Lower leg skin (tissue), 3 donors: ENCODE measurements at regions not wholly inside any gene's neighbourhood (a gene's known extent, or its start where the extent isn't known, plus 50 kb on each side); places are given as distances from the start of the nearest gene placed in this dataset.

Source experiments
- POLR2A ChIP-seq, 2 donors: fragments of 450-650 bp; IDR thresholded peaks; one replicate each; pipeline ENCODE4 v1.6.1; 2016 to 2017; ENCODE audit warnings: antibody characterized with exemption in 2 of 2, mild to moderate bottlenecking in 1 of 2, moderate library complexity in 1 of 2
- TF ChIP-seq, protein P1 (sequence below), 3 donors: fragments of 450-650 bp; IDR thresholded peaks; one replicate each; pipeline ENCODE4 v1.5.1; 2016; ENCODE audit warnings: antibody characterized with exemption in 3 of 3, mild to moderate bottlenecking in 3 of 3, moderate library complexity in 2 of 3

DNA sequence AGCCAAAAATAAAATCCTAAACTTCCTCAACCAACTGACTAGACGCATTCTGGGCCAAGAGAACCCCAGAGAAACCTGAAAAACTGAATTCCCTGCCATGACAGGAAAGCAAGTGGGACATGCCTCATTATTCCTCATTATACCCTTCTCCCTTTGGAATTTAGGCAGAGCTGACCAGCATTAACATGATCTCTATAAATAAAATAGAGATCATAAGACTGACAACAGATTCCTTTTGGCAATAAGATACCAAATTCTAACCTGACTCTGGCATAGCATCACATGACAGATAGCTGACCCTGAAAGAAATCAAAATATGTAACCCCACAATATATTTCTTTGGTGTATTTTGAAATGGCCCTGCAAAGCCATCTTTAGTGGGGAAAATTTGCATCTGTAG is 277.8 kb upstream of the SLC14A2 start:
- TF ChIP-seq, protein P1, sequence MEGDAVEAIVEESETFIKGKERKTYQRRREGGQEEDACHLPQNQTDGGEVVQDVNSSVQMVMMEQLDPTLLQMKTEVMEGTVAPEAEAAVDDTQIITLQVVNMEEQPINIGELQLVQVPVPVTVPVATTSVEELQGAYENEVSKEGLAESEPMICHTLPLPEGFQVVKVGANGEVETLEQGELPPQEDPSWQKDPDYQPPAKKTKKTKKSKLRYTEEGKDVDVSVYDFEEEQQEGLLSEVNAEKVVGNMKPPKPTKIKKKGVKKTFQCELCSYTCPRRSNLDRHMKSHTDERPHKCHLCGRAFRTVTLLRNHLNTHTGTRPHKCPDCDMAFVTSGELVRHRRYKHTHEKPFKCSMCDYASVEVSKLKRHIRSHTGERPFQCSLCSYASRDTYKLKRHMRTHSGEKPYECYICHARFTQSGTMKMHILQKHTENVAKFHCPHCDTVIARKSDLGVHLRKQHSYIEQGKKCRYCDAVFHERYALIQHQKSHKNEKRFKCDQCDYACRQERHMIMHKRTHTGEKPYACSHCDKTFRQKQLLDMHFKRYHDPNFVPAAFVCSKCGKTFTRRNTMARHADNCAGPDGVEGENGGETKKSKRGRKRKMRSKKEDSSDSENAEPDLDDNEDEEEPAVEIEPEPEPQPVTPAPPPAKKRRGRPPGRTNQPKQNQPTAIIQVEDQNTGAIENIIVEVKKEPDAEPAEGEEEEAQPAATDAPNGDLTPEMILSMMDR (IDR thresholded peaks at IDR 0.05), result no peak
- TF ChIP-seq POLR2A (IDR thresholded peaks at IDR 0.05), result no peak
